ENCODE measurements at regions not wholly inside any gene's neighbourhood (a gene's known extent, or its start where the extent isn't known, plus 50 kb on each side); places are given as distances from the start of the nearest gene placed in this dataset.

DNA sequence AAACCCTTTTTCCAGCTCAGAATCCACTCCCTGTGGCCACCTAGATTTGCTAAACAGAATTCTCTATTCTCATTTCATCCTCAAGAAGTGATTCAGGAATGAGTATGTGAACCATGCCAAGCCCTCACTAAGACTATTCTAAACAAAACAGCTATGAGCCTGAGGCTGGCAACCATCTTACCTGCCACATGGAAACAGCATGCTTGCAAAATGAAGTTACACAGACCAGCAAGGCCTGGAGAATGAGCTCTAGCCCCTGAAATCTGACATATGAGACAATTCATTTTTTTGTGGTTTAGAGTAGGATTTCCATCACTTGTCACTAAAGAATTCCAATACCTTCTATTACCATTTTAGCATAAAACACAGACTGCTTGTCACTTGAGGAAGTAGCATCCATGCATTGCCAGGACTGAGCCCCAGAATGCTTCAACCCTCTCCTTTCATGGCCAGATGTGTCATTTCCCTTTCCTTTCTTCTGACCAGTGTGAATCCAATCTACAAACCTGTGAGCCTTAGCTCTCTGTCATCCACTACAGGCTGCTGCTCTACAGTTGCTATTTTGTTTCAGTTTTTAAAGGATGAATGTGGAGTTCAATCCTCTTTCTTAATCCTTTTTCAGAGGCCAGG lies 744.3 kb upstream of the ACVR2A start:
- Histone ChIP-seq H3K36me3 (ENCODE audit: control insufficient read depth, insufficient read depth, low read length) (no peaks in the 10 kb centered on the region), H3K4me1 (ENCODE audit: control insufficient read depth, insufficient read depth, low read length) (no peaks in the 10 kb centered on the region), H3K4me3 (ENCODE audit: low read depth, low read length) (no peak overlapping the region), H3K9me3 (ENCODE audit: control insufficient read depth, insufficient read depth, low read length) (no peaks in the 10 kb centered on the region), H3K27me3 (ENCODE audit: control insufficient read depth, insufficient read depth, low read length) (no peaks in the 10 kb centered on the region), H3K27ac (ENCODE audit: low read depth, low read length) (no peak overlapping the region)
- DNase-seq (ENCODE audit: low read depth in 4 of 6, low spot score in 6 of 6), result no peak

DNA sequence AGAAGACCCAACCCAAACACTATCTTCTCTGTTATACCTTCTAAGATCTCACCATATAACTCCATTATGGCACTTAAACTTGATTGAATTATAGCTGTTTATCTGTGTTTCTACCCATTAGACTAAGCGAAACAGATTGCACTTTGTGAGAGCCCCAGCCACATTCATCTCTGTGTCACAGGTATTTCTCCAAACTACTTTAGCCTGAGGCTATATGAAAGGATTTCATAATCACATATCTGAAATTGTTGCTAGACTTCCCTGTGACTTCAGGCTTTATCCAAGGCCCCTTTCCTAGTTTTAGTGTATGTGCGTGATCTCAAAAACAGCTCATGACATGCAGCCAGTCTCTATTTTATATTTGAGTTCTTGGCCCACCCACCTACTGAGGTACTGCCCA lies 745.0 kb upstream of the ACVR2A start:
- Histone ChIP-seq H3K4me3 (ENCODE audit: low read depth, low read length) (no peak overlapping the region), H3K4me1 (ENCODE audit: control insufficient read depth, insufficient read depth, low read length) (no peaks in the 10 kb centered on the region), H3K27ac (ENCODE audit: low read depth, low read length) (no peak overlapping the region), H3K36me3 (ENCODE audit: control insufficient read depth, insufficient read depth, low read length) (no peaks in the 10 kb centered on the region), H3K9me3 (ENCODE audit: control insufficient read depth, insufficient read depth, low read length) (no peaks in the 10 kb centered on the region), H3K27me3 (ENCODE audit: control insufficient read depth, insufficient read depth, low read length) (no peaks in the 10 kb centered on the region)
- WGBS (ENCODE audit: insufficient coverage), result 100% methylated on average over 2 of the region's 2 CpGs
- DNase-seq (ENCODE audit: low read depth in 4 of 6, low spot score in 6 of 6), result no peak

DNA sequence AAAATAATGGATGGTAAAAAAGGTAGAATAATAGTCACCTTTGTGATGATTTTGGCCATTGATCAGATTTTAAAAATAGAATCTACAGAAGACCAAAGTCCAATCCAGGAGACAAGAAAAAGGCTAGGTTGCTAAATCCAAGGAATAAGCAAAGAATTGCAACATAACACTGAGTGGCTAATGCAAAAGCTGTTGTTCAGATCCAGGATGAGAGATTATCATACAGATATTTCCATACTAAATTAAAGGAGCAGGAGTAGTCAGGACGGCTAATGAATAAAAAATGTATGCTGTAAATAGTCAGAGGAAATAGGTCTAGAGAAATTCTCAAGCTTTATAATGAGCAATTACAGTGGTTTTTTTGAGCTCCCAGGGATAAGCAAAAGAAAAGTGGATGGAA lies 745.9 kb upstream of the ACVR2A start:
- no CpG with 5 or more reads among the region's 1 CpG for WGBS (ENCODE audit: insufficient coverage)
- Histone ChIP-seq H3K27ac (ENCODE audit: low read depth, low read length) (no peak overlapping the region), H3K4me1 (ENCODE audit: control insufficient read depth, insufficient read depth, low read length) (no peaks in the 10 kb centered on the region), H3K4me3 (ENCODE audit: low read depth, low read length) (no peak overlapping the region), H3K36me3 (ENCODE audit: control insufficient read depth, insufficient read depth, low read length) (no peaks in the 10 kb centered on the region), H3K27me3 (ENCODE audit: control insufficient read depth, insufficient read depth, low read length) (no peaks in the 10 kb centered on the region), H3K9me3 (ENCODE audit: control insufficient read depth, insufficient read depth, low read length) (no peaks in the 10 kb centered on the region)
- DNase-seq (ENCODE audit: low read depth in 4 of 6, low spot score in 6 of 6), result no peak

DNA sequence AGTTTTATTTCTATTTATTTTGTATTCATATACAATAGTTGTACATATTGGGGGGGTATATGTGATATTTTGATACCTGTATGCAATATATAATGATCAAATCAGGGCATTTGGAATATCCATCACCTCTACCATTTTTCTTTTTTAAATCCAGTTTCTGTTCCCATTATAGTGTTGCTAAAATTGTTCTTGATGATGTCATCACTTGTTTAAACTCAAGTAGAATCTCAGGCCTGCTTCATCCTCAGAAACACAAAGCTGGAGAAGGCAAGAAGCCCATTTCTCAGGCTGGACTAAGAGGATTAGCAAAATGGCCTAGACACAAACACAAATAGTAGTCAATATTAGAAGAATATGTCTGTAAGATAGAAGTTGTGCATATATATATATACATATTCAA lies 747.1 kb upstream of the ACVR2A start:
- no peak overlapping the region for H3K27ac ChIP-seq (ENCODE audit: low read depth, low read length)
- H3K36me3 ChIP-seq (ENCODE audit: control insufficient read depth, insufficient read depth, low read length), result no peaks in the 10 kb centered on the region
- no peak for DNase-seq (ENCODE audit: low read depth in 4 of 6, low spot score in 6 of 6)
- no peaks in the 10 kb centered on the region for H3K4me1 ChIP-seq (ENCODE audit: control insufficient read depth, insufficient read depth, low read length)
- H3K4me3 ChIP-seq (ENCODE audit: low read depth, low read length), result no peak overlapping the region
- H3K27me3 ChIP-seq (ENCODE audit: control insufficient read depth, insufficient read depth, low read length), result no peaks in the 10 kb centered on the region
- H3K9me3 ChIP-seq (ENCODE audit: control insufficient read depth, insufficient read depth, low read length), result no peaks in the 10 kb centered on the region

DNA sequence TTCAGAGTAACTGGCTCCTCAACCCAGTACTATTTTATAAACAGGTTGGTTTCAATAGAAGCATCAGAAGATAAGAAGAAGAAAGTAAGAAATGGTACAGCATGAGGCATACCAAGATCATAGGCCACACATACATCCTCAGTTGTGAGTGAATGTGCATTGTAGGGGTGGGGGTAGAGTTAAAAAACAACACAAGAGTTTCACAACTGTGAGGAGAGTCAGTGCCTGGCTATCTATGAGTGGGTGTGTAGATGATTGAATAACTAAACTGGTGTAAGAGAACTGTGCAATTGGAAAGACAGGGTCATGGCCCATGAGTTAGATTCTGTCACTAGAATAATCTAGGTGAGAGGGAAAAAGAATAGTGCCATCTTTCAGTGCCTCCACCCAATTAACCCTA lies 748.2 kb upstream of the ACVR2A start:
- Histone ChIP-seq H3K9me3 (ENCODE audit: control insufficient read depth, insufficient read depth, low read length) (no peaks in the 10 kb centered on the region), H3K4me1 (ENCODE audit: control insufficient read depth, insufficient read depth, low read length) (no peaks in the 10 kb centered on the region), H3K27ac (ENCODE audit: low read depth, low read length) (no peak overlapping the region), H3K36me3 (ENCODE audit: control insufficient read depth, insufficient read depth, low read length) (no peaks in the 10 kb centered on the region), H3K27me3 (ENCODE audit: control insufficient read depth, insufficient read depth, low read length) (no peaks in the 10 kb centered on the region), H3K4me3 (ENCODE audit: low read depth, low read length) (no peak overlapping the region)
- no peak for DNase-seq (ENCODE audit: low read depth in 4 of 6, low spot score in 6 of 6)

DNA sequence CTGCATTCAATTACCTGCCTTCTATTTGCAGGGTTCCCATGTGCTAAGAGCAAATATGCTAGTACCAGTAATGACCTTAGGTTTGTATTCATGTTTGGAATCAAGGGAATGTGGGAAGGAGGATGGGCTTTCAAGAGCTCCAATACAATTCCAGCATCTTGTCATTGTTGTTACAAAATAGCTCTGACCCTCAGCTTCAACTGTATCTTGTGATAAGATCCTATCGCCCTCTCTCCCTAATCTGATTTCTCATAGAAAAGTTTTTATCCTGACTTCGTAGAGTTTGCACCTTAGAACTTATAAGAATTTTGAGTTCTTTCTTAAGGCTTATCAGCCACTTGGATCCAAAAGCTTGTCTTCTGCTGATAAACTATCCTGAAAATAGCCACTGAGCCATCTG lies 749.5 kb upstream of the ACVR2A start:
- no peaks in the 10 kb centered on the region for H3K36me3 ChIP-seq (ENCODE audit: control insufficient read depth, insufficient read depth, low read length)
- no peaks in the 10 kb centered on the region for H3K9me3 ChIP-seq (ENCODE audit: control insufficient read depth, insufficient read depth, low read length)
- no peaks in the 10 kb centered on the region for H3K27me3 ChIP-seq (ENCODE audit: control insufficient read depth, insufficient read depth, low read length)
- no peak overlapping the region for H3K4me3 ChIP-seq (ENCODE audit: low read depth, low read length)
- no peak for DNase-seq (ENCODE audit: low read depth in 4 of 6, low spot score in 6 of 6)
- no peaks in the 10 kb centered on the region for H3K4me1 ChIP-seq (ENCODE audit: control insufficient read depth, insufficient read depth, low read length)
- H3K27ac ChIP-seq (ENCODE audit: low read depth, low read length), result no peak overlapping the region
- 100% methylated on average over 2 of the region's 2 CpGs for WGBS (ENCODE audit: insufficient coverage)

DNA sequence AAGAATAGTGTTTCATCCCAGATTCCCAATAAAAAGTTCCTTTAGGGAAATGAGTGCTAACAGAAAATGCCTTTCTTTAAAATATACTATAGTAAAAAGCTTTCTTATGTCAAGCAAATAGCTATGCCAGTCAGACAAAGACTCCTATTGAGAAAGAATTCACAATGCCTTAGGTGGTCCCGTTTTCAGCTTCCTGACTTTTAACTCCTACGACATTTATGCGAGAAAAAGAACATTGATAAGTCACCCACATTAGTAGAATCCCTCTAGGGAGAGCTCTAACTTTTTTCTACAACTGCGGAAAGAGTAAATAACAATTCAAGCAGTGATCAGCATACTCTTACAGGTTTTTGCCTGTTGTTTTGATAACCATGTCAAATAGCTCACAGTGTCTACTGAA lies 750.8 kb upstream of the ACVR2A start:
- no peaks in the 10 kb centered on the region for H3K36me3 ChIP-seq (ENCODE audit: control insufficient read depth, insufficient read depth, low read length)
- no peaks in the 10 kb centered on the region for H3K9me3 ChIP-seq (ENCODE audit: control insufficient read depth, insufficient read depth, low read length)
- H3K27ac ChIP-seq (ENCODE audit: low read depth, low read length), result no peak overlapping the region
- no peaks in the 10 kb centered on the region for H3K4me1 ChIP-seq (ENCODE audit: control insufficient read depth, insufficient read depth, low read length)
- WGBS (ENCODE audit: insufficient coverage), result 0% methylated on average over 1 of the region's 4 CpGs
- H3K4me3 ChIP-seq (ENCODE audit: low read depth, low read length), result no peak overlapping the region
- no peaks in the 10 kb centered on the region for H3K27me3 ChIP-seq (ENCODE audit: control insufficient read depth, insufficient read depth, low read length)
- no peak for DNase-seq (ENCODE audit: low read depth in 4 of 6, low spot score in 6 of 6)

DNA sequence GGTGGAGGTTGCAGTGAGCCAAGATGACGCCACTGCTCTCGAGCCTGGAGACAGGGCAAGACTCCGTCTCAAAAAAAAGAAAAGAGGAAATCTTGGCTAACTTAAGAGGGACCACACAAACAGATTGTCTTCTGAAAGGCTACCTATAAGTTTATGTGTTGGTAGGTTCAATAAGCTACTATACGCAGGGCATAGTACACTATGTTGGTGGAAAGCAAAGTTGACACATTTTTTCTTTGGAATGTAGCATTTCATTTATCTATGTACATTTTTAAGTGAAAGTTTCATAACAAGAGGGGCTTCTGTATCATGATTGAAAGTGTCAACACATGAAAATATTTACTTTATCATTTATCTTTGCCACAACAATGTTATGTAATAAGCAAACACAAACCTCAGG lies 752.6 kb upstream of the ACVR2A start:
- no peak for DNase-seq (ENCODE audit: low read depth in 4 of 6, low spot score in 6 of 6)
- Histone ChIP-seq H3K27me3 (ENCODE audit: control insufficient read depth, insufficient read depth, low read length) (no peaks in the 10 kb centered on the region), H3K36me3 (ENCODE audit: control insufficient read depth, insufficient read depth, low read length) (no peaks in the 10 kb centered on the region), H3K4me3 (ENCODE audit: low read depth, low read length) (no peak overlapping the region), H3K27ac (ENCODE audit: low read depth, low read length) (no peak overlapping the region), H3K9me3 (ENCODE audit: control insufficient read depth, insufficient read depth, low read length) (no peaks in the 10 kb centered on the region), H3K4me1 (ENCODE audit: control insufficient read depth, insufficient read depth, low read length) (no peaks in the 10 kb centered on the region)
- WGBS (ENCODE audit: insufficient coverage), result 100% methylated on average over 3 of the region's 4 CpGs

DNA sequence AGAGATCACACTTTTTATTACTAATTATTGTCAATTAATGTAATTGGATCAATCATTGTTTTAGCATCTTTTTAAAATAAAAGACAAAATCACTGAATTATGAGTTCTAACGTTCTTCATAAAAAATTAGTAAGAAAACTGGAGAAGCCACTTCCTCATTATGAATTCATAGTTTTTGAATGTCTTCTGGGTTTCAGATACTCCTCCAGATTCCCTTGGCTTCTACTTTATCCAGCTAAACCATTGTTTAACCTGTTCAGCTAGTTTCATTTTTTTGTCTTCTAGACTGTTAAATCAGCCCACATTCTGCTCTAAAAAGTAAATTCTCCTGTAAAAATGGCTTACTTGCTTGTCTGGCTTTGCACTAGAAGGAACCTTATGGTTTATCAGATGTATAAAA lies 753.4 kb upstream of the ACVR2A start:
- Histone ChIP-seq H3K9me3 (ENCODE audit: control insufficient read depth, insufficient read depth, low read length) (no peaks in the 10 kb centered on the region), H3K4me3 (ENCODE audit: low read depth, low read length) (no peak overlapping the region), H3K27me3 (ENCODE audit: control insufficient read depth, insufficient read depth, low read length) (no peaks in the 10 kb centered on the region), H3K36me3 (ENCODE audit: control insufficient read depth, insufficient read depth, low read length) (no peaks in the 10 kb centered on the region), H3K4me1 (ENCODE audit: control insufficient read depth, insufficient read depth, low read length) (no peaks in the 10 kb centered on the region), H3K27ac (ENCODE audit: low read depth, low read length) (no peak overlapping the region)
- no peak for DNase-seq (ENCODE audit: low read depth in 4 of 6, low spot score in 6 of 6)
- no CpG with 5 or more reads among the region's 1 CpG for WGBS (ENCODE audit: insufficient coverage)

DNA sequence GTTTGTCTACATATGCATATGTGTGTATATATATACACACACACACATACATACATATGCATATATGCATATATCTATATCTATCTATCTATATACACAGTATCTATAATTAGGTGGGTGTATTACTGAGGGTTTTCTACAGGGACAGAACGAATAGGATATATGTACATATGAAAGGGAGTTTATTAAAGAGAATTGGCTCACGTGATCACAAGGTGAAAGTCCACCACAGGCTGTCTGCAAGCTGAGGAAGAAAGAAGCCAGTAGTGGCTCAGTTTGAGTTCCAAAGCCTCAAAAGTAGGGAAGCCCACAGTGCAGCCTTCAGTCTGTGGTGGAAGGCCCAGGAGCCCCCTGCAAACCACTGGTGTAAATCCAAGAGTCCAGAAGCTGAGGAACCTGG lies 756.0 kb upstream of the ACVR2A start:
- H3K27ac ChIP-seq (ENCODE audit: low read depth, low read length), result no peak overlapping the region

More for the DNA sequence above, 756.0 kb upstream of the ACVR2A start:
- H3K9me3 ChIP-seq (ENCODE audit: control insufficient read depth, insufficient read depth, low read length), result no peaks in the 10 kb centered on the region
- no peaks in the 10 kb centered on the region for H3K36me3 ChIP-seq (ENCODE audit: control insufficient read depth, insufficient read depth, low read length)
- DNase-seq (ENCODE audit: low read depth in 4 of 6, low spot score in 6 of 6), result no peak
- no peaks in the 10 kb centered on the region for H3K4me1 ChIP-seq (ENCODE audit: control insufficient read depth, insufficient read depth, low read length)
- no peaks in the 10 kb centered on the region for H3K27me3 ChIP-seq (ENCODE audit: control insufficient read depth, insufficient read depth, low read length)
- 100% methylated on average over 2 of the region's 2 CpGs for WGBS (ENCODE audit: insufficient coverage)
- no peak overlapping the region for H3K4me3 ChIP-seq (ENCODE audit: low read depth, low read length)
